GM12878 (cell line): ENCODE measurements at regions not wholly inside any gene's neighbourhood (a gene's known extent, or its start where the extent isn't known, plus 50 kb on each side); places are given as distances from the start of the nearest gene placed in this dataset.

Experiments
- CTCF ChIP-seq, 3 experiments: IDR thresholded peaks in 2 of 3; conservative IDR thresholded peaks in 1 of 3; 2 replicates each; pipeline ENCODE4 v1.5.1; 2011; ENCODE audit warnings: low read depth in 3 of 3, low read length in 3 of 3, mild to moderate bottlenecking in 3 of 3, control low read depth in 2 of 3, moderate library complexity in 2 of 3, inconsistent platforms in 1 of 3, mixed read lengths in 1 of 3; ENCODE audit not compliant: control insufficient read depth in 2 of 3, insufficient read depth in 1 of 3; ENCODE audit errors: extremely low read depth in 1 of 3
- ESRRA ChIP-seq: IDR thresholded peaks from 2 replicates; pipeline ENCODE4 v1.6.1; 2012; ENCODE audit warnings: mild to moderate bottlenecking, low read length, improper control_type of control experiment
- JUNB ChIP-seq: IDR thresholded peaks from 2 replicates; pipeline ENCODE4 v1.6.1; 2016; ENCODE audit warnings: antibody characterized with exemption, mild to moderate bottlenecking
- PKNOX1 ChIP-seq: fragments of 450-650 bp; IDR thresholded peaks from 2 replicates; pipeline ENCODE4 v1.6.1; 2016; ENCODE audit warnings: mild to moderate bottlenecking
- POLR2AphosphoS2 ChIP-seq: IDR thresholded peaks from 2 replicates; pipeline ENCODE4 v1.6.1; 2011; ENCODE audit warnings: low read depth, mild to moderate bottlenecking, low read length, improper control_type of control experiment, moderate library complexity
- ZNF207 ChIP-seq: fragments of 450-650 bp; IDR thresholded peaks from 2 replicates; pipeline ENCODE4 v1.6.1; 2014; ENCODE audit warnings: antibody characterized with exemption, mild to moderate bottlenecking, borderline replicate concordance
- ZNF24 ChIP-seq: fragments of 450-650 bp; IDR thresholded peaks from 2 replicates; pipeline ENCODE4 v1.6.1; 2017; ENCODE audit warnings: antibody characterized with exemption, mild to moderate bottlenecking
- ZNF592 ChIP-seq: fragments of 450-650 bp; IDR thresholded peaks from 2 replicates; pipeline ENCODE4 v1.6.1; 2017; ENCODE audit warnings: mild to moderate bottlenecking, moderate library complexity

GRCh38 chr9:88230612-88231011 lies 92.3 kb upstream of the SPATA31C2 start (continued):
- TF ChIP-seq JUNB (no peak), ZNF207 (no peak), PKNOX1 (no peak), ZNF592 (no peak), POLR2AphosphoS2 (no peak), CTCF (IDR thresholded peaks at IDR 0.05 in 2 of 3, conservative IDR thresholded peaks at IDR 0.05 in 1 of 3; ENCODE audit: control insufficient read depth in 2 of 3, extremely low read depth in 1 of 3, insufficient read depth in 1 of 3, low read depth in 3 of 3, low read length in 3 of 3) (no peak), ZNF24 (no peak), ESRRA (no peak)
- TF ChIP-seq, all 136 proteins: peak for 0
